GM10266 (cell line): ENCODE measurements at regions not wholly inside any gene's neighbourhood (a gene's known extent, or its start where the extent isn't known, plus 50 kb on each side); places are given as distances from the start of the nearest gene placed in this dataset.

Experiments used
- DNase-seq: peaks from one replicate; pipeline ENCODE4 v3.0.0; 2012; ENCODE audit errors: extremely low spot score
- TF ChIP-seq, protein P1 (sequence below): IDR thresholded peaks from 2 replicates; pipeline ENCODE4 v1.5.1; 2012; ENCODE audit warnings: mild to moderate bottlenecking, low read depth; ENCODE audit not compliant: control insufficient read depth, insufficient read depth; ENCODE audit errors: missing control alignments

DNA sequence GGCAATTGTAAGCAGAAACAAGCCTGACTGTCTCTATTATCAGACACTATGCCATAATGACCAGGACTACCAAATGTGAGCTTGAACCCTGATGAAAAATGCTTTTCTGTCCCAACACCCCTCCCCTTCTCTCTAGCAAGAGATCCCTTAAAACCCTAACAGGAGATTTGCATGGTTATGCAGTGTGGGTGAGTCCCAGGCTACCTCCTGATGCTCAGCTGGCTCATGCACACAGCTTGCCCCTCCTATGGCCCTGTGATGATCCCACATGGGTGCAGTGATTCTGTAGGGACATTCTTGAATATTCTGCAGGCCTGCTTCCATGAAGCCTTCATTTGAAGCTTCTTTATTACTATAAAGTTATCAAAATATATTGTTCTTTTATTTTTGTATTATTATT is 357.4 kb downstream of the AKAIN1 start:
- no peak for DNase-seq
- TF ChIP-seq, protein P1, sequence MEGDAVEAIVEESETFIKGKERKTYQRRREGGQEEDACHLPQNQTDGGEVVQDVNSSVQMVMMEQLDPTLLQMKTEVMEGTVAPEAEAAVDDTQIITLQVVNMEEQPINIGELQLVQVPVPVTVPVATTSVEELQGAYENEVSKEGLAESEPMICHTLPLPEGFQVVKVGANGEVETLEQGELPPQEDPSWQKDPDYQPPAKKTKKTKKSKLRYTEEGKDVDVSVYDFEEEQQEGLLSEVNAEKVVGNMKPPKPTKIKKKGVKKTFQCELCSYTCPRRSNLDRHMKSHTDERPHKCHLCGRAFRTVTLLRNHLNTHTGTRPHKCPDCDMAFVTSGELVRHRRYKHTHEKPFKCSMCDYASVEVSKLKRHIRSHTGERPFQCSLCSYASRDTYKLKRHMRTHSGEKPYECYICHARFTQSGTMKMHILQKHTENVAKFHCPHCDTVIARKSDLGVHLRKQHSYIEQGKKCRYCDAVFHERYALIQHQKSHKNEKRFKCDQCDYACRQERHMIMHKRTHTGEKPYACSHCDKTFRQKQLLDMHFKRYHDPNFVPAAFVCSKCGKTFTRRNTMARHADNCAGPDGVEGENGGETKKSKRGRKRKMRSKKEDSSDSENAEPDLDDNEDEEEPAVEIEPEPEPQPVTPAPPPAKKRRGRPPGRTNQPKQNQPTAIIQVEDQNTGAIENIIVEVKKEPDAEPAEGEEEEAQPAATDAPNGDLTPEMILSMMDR: no peak

DNA sequence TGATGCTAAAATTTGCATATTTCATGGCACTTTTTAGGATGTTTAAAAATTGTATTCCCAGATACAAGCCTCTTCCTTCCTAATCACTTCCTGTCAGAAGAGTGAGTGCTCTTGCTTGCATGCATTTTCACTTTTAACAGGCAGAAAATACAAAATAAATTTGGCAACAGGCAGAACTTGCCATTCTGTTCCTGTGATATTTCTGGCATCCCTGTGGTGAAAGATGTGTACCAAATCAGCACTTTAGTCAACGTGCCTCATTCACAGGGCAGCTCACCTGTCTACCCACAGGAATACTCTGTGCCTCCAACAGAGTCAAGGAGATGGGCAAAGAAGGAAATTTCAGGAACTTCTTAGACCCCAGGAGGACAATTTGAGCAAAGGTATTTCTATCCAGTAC is 360.9 kb downstream of the AKAIN1 start:
- no peak for DNase-seq
- TF ChIP-seq, protein P1: no peak

DNA sequence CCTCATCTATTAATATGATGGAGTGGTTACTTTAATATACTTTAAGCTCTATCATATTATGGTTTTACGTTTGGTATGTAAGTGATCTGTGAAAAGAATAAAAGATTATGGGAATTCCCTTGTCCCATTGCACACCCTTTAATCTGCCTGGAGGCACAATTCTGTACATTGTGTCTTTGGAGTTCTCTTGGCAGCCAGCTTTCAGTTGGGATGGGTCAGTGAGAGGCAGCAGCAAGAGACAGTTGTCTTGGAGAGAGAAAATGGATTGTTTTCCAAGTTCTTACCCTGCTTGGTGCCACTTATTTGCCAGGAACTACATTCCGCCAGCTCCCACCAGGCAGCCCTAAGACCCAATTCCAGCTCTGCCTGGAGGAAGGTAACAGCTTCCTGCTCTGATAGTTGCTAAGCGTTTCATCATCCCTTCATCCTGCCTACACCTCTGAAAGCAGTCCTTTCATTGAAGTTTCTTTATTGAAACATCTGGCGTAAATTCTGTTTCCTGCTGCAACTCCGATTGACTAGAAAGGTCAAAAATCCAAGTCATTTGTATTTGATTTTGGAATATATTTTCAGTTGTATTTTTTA is 365.2 kb downstream of the AKAIN1 start:
- TF ChIP-seq, protein P1: no peak
- DNase-seq: no peak

DNA sequence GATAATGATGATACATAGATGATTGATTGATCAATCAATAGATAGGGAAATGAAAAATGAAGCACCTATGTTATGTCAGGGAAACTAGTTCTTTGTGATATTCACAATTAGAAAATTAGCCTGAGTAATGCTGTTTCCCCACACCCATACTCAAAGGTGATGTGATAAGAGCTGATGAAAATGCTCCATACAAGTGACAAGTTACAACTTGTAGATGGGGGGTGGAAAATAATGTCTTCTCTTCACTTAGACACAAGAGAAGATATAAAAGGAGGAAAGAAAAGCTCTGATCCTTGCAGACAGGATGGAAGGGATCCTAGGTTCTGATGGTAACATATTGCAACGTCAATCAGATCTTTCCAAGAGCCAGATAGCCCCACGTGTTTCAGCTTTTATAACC is 365.9 kb downstream of the AKAIN1 start:
- TF ChIP-seq, protein P1: no peak
- DNase-seq: no peak

DNA sequence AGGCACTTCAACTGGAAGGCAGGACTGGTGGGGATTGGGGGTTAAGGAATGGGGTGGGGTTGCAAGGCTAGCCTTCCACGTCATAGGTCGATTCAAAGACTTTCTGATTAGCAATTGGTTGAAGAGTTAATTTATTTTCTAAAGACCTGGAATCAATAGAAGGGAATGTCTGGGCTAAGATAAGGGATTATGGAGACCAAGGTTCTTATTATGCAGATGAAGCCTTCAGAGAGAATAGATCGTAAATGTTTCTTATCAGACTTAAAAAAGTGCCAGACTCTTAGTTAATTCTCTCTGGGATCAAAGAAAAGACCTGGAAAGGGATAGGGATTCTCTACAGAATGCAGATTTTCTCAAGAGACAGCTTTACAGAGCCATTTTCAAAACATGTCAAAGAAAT is 368.0 kb upstream of the DLGAP1 start:
- TF ChIP-seq, protein P1: no peak
- no peak for DNase-seq

DNA sequence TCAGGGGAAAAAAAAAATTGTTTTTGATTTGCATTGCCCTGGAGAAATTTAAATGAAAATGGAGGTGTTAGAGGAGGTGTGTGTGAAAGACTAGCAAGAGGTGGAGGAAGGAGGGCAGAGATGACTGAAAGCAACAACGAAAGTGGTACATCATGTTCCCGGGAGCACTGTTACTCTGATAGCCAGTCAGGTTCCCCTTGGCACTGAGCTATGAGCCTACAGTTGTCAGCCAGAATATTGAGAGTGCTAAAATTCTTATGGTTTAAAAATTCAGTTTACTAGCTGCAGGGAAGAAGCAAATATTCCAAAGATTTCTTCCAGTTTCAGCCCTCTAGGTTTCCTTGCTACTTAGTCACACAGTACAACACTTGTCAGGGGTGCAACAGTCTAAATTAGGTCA is 366.7 kb upstream of the DLGAP1 start:
- DNase-seq: no peak

DNA sequence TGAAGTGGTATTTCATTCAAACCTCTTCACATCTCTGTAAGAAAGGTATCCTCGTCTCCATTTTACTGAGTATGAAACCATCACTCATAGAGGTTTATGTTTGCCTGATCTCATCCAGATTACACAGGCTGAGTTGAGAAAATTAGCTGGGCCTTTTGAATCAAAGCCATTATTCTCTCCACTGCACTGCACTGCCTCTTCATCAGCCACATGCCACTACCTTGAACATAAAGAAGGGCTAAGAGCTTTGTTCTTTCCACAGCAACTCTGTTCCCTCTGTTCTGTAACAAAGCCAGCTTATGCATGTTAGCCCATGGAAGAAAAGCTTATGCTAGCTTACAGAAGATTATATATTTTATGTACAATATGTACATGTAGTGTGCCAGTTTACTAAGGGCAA is 362.6 kb upstream of the DLGAP1 start:
- no peak for DNase-seq

More for the DNA sequence above, 366.7 kb upstream of the DLGAP1 start:
- TF ChIP-seq, protein P1: no peak

More for the DNA sequence above, 362.6 kb upstream of the DLGAP1 start:
- TF ChIP-seq, protein P1: no peak
